Kidney epithelial cell (primary cell): ENCODE measurements at regions not wholly inside any gene's neighbourhood (a gene's known extent, or its start where the extent isn't known, plus 50 kb on each side); places are given as distances from the start of the nearest gene placed in this dataset.

Experiments
- DNase-seq: peaks from one replicate; pipeline ENCODE4 v3.0.0-alpha.2; 2010; ENCODE audit warnings: low read depth
- H3K27me3 ChIP-seq: 2 replicates; pipeline ENCODE4 v1.6.0; 2011; ENCODE audit warnings: low read length; ENCODE audit not compliant: control insufficient read depth, insufficient read depth
- H3K36me3 ChIP-seq: 2 replicates; pipeline ENCODE4 v1.5.1; 2011; ENCODE audit warnings: low read length; ENCODE audit not compliant: control insufficient read depth, insufficient read depth
- H3K4me3 ChIP-seq: 2 replicates; pipeline ENCODE4 v1.5.1; 2011; ENCODE audit warnings: low read depth, mild to moderate bottlenecking, control low read depth, low read length
- CTCF ChIP-seq: IDR thresholded peaks from 2 replicates; pipeline ENCODE4 v1.5.1; 2011; ENCODE audit warnings: mild to moderate bottlenecking, moderate library complexity, low read length, control low read depth, inconsistent platforms; ENCODE audit not compliant: insufficient read depth, poor library complexity, severe bottlenecking

DNA sequence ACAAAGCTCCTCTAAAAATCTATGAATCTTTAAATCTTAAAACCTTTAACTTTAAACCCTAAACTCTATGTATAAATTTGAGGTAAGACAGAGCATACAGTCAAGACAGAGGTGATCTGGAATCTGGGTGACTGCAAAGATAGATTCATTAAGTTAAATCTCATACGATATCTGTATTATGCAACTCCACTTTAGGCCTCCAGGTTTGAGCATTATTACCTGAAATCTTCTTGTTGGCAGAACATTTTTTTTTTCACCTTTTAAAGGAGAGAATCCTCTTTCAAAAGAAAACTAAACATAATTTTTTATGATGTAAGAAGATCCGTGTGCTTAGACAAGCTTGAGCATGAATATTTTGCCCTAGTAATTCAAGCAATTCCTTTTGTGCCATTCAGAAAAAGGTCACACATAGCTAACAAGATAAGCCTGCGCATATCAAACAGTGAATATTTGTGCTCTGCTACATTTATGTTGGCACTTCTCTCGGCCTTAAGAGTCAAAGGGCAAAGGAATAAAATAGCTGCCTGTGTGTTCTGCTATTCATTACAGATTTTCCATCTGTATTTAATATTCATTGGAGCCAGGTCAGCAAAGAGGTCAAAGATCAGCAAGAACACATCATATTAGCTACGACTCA is 163.3 kb downstream of the TMTC3 start:
- TF ChIP-seq CTCF: no peak
- H3K27me3 ChIP-seq: no peaks in the 10 kb centered on the region
- DNase-seq: no peak
- H3K36me3 ChIP-seq: no peaks in the 10 kb centered on the region
- H3K4me3 ChIP-seq: no peak overlapping the region

DNA sequence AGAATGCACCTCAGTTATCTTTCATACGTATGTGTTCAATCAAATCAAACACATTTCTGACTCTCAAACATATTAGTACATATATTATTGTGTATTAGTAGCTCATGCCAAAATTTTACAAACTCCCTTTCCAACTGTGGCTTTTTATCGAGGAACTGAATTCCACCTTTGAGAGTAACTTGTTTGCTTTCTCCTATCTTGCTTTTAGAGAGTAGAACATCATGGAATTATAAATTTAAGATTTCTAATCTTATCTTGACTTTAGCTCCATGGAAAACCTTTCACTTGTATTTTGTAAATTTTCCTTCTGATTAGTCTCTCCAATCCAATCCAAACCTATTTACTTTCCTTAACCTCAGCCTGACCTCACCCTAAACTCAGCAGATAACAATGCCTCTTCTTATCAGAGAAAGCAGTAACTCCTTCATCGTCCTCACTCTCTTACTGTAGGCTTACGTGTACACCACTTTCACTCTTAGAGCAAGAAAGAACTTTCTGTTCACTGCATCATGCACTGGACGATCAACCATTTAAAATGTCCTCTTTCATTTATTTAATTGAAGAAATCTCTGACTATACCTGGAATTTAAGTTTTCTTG is 164.5 kb downstream of the TMTC3 start:
- Histone ChIP-seq H3K27me3 (no peaks in the 10 kb centered on the region), H3K4me3 (no peak overlapping the region), H3K36me3 (no peaks in the 10 kb centered on the region)
- TF ChIP-seq CTCF: no peak
- DNase-seq: no peak

DNA sequence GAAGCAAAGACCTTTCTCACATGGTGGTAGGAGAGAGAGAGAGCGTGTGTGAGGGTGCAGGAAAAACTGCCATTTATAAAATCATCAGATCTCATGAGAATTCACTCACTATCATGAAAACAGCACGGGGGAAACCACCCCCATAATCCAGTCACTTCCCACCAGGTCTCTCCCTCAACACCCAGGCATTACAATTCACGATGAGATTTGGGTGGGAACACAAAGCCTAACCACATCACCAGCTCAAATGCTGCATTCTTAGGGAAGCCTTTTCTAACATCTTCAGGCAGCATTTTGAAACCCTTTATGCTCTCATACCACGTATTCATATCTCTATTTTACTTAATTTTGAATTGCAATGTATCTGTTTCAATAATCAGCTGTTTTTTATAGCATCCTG is 165.9 kb downstream of the TMTC3 start:
- Histone ChIP-seq H3K4me3 (no peak overlapping the region), H3K36me3 (no peaks in the 10 kb centered on the region), H3K27me3 (no peaks in the 10 kb centered on the region)
- TF ChIP-seq CTCF: no peak
- DNase-seq: no peak

- H3K36me3 ChIP-seq: no peaks in the 10 kb centered on the region
- DNase-seq: no peak
- H3K27me3 ChIP-seq: no peaks in the 10 kb centered on the region
- no peak for TF ChIP-seq CTCF
- H3K4me3 ChIP-seq: no peak overlapping the region
Measured at GRCh38 chr12:88308825-88309224, 166.7 kb downstream of the TMTC3 start.

DNA sequence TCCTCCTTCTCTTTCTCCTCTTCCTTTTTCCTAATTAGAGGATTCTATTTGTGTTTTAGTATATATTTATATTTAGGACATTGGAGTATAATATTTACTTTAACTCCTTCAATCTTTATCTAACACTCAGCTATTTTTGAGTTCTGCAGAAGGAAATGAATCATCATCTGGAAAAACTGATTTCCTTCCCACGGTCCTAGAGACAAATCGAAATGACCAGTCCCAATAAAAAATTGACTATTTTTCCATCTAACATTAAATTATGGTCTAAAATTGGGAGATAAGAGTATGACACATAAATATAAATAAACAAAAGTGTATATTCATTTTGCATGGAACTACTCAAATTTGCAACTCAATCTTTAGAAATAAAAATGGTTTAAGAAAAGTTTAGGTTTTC is 167.4 kb downstream of the TMTC3 start:
- no peak for DNase-seq
- TF ChIP-seq CTCF: no peak
- no peak overlapping the region for H3K4me3 ChIP-seq

DNA sequence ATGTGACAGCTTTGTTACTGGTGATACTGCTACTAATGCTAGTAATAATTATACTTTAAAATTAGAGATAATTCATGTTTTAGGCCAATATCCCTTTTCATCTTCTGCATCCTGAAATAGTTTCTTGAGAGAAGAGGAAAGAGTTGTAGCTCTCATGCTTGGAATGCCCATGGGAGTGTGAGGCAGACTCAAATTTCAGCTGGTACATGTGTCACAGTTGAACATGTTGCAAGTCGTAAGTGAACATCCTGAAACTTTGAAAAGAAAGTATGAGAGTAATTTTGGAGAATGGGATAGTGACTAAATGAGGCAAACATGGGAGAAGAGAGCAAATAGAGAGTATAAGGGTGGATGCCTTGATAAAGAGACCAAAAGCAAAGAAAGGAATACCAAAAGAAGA is 168.0 kb downstream of the TMTC3 start:
- no peaks in the 10 kb centered on the region for H3K36me3 ChIP-seq
- H3K27me3 ChIP-seq: no peaks in the 10 kb centered on the region
- no peak for DNase-seq
- H3K4me3 ChIP-seq: no peak overlapping the region
- TF ChIP-seq CTCF: no peak

More for the DNA sequence above, 167.4 kb downstream of the TMTC3 start:
- Histone ChIP-seq H3K27me3 (no peaks in the 10 kb centered on the region), H3K36me3 (no peaks in the 10 kb centered on the region)
